SU-DHL-6 (cell line): ENCODE measurements at regions not wholly inside any gene's neighbourhood (a gene's known extent, or its start where the extent isn't known, plus 50 kb on each side); places are given as distances from the start of the nearest gene placed in this dataset.

Source experiments
- EZH2phosphoT487 ChIP-seq: fragments of 200-600 bp; sonication (generic), shearing (Covaris generic); conservative IDR thresholded peaks from 2 replicates; pipeline ENCODE4 v1.6.1; 2018; ENCODE audit warnings: mild to moderate bottlenecking, antibody characterized with exemption, low read length, moderate library complexity, mixed read lengths
- TF ChIP-seq, protein P1 (sequence below): fragments of 200-600 bp; sonication (generic); IDR thresholded peaks from one replicate; pipeline ENCODE4 v1.5.1; 2017; ENCODE audit warnings: antibody characterized with exemption, mild to moderate bottlenecking, low read length, moderate library complexity; ENCODE audit not compliant: insufficient read depth, poor library complexity, severe bottlenecking

DNA sequence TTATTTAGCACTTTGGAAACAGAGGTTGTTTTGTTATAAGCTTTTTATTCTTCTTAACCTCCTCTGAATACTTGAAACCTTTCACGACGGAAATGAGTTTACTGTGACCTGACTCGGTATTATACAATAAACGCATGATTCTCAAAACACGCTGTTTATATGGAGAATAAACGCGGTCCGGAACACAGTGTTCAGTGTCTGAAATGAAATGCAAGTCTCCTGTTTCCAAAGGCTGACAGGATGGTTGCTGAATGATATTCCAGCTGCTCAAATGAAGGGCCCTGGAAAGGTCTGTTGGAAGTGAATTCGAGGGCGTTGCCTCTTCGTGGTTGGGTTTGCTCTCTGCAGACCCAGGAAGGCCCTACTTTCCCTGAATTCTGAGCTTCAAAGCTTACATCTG is 83.4 kb downstream of the RSPH3 start:
- no peak for TF ChIP-seq EZH2phosphoT487
- TF ChIP-seq, protein P1, sequence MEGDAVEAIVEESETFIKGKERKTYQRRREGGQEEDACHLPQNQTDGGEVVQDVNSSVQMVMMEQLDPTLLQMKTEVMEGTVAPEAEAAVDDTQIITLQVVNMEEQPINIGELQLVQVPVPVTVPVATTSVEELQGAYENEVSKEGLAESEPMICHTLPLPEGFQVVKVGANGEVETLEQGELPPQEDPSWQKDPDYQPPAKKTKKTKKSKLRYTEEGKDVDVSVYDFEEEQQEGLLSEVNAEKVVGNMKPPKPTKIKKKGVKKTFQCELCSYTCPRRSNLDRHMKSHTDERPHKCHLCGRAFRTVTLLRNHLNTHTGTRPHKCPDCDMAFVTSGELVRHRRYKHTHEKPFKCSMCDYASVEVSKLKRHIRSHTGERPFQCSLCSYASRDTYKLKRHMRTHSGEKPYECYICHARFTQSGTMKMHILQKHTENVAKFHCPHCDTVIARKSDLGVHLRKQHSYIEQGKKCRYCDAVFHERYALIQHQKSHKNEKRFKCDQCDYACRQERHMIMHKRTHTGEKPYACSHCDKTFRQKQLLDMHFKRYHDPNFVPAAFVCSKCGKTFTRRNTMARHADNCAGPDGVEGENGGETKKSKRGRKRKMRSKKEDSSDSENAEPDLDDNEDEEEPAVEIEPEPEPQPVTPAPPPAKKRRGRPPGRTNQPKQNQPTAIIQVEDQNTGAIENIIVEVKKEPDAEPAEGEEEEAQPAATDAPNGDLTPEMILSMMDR, result no peak
